HepG2 (cell line): ENCODE measurements at regions not wholly inside any gene's neighbourhood (a gene's known extent, or its start where the extent isn't known, plus 50 kb on each side); places are given as distances from the start of the nearest gene placed in this dataset.

Source experiments
- ATAC-seq: fragments of 200-7000 bp; cut with Tn5 transposase; 3 replicates; pipeline ENCODE4 v1.9.1; 2020; ENCODE audit warnings: mild to moderate bottlenecking, moderate library complexity
- BruUV-seq: library from RNA; stranded (reverse); fragments of 400-500 nt; replicated peaks from 2 replicates; lab custom pipeline; 2021; lab: Mats Ljungman, UMichigan
- CTCF ChIA-PET: fragments of 300-600 bp; formaldehyde crosslinking; extraction: SDS; loops from one replicate; lab custom pipeline; 2021; ENCODE audit warnings: low total read pairs, inconsistent platforms, low intra/inter-chr PET ratio; lab: Yijun Ruan, JAX
- POLR2A ChIA-PET: fragments of 350-600 bp; sonication (Branson Sonifier 250); formaldehyde crosslinking; loops from one replicate; lab custom pipeline; 2020; ENCODE audit warnings: antibody characterized with exemption, inconsistent platforms; lab: Yijun Ruan, JAX
- DNase-seq: peaks from one replicate; pipeline ENCODE4 v3.0.0-alpha.2; 2015; ENCODE audit warnings: low spot score
- FAIRE-seq: peaks from 3 replicates; lab custom pipeline; 2011; peaks lifted over from hg19 to GRCh38; lab: Jason Lieb, UNC
- H2AFZ ChIP-seq: one replicate; pipeline ENCODE4 v1.6.1; 2011; ENCODE audit warnings: low read length, inconsistent platforms
- H3K27ac ChIP-seq: fragments of 300-600 bp; 3 replicates; pipeline ENCODE4 v1.8.0; 2011; ENCODE audit warnings: mixed run types, mild to moderate bottlenecking, mixed read lengths, low read length, inconsistent platforms; ENCODE audit not compliant: insufficient read depth; ENCODE audit errors: extremely low read length
- H3K27me3 ChIP-seq, 2 experiments: fragments of 200-600 bp in 1 of 2; 2 replicates in 1 of 2; 3 replicates in 1 of 2; pipeline versions ENCODE4 v1.6.0 to v1.8.0; 2011; ENCODE audit warnings: low read length in 2 of 2, mild to moderate bottlenecking in 2 of 2, moderate library complexity in 2 of 2, inconsistent platforms in 1 of 2; ENCODE audit not compliant: insufficient read depth in 2 of 2, control insufficient read depth in 1 of 2
- H3K36me3 ChIP-seq, 2 experiments: fragments of 200-600 bp in 1 of 2; replicated peaks in 1 of 2; 2 replicates in 1 of 2; 3 replicates in 1 of 2; pipeline versions ENCODE4 v1.5.1 to v1.8.0; 2011; ENCODE audit warnings: low read length in 2 of 2, inconsistent platforms in 1 of 2; ENCODE audit not compliant: insufficient read depth in 2 of 2, control insufficient read depth in 1 of 2
- H3K4me1 ChIP-seq: 2 replicates; pipeline ENCODE4 v1.5.1; 2012; ENCODE audit warnings: low read length, inconsistent platforms; ENCODE audit not compliant: insufficient read depth
- H3K4me2 ChIP-seq: 2 replicates; pipeline ENCODE4 v1.6.0; 2011; ENCODE audit warnings: low read depth, low read length, inconsistent platforms
- H3K4me3 ChIP-seq, 3 experiments: fragments of 200-600 bp in 1 of 3; sonication (generic), shearing (Covaris generic) in 1 of 3; replicated peaks in 1 of 3; 2 replicates each; pipeline ENCODE4 v1.5.1; 2011 to 2016; ENCODE audit warnings: low read length in 3 of 3, inconsistent platforms in 2 of 3, low read depth in 2 of 3, mild to moderate bottlenecking in 2 of 3, control low read depth in 1 of 3, mixed read lengths in 1 of 3; ENCODE audit not compliant: insufficient read depth in 1 of 3
- H3K79me2 ChIP-seq: one replicate; pipeline ENCODE4 v1.6.1; 2011; ENCODE audit warnings: low read length, inconsistent platforms; ENCODE audit not compliant: insufficient read depth
- H3K9ac ChIP-seq: 2 replicates; pipeline ENCODE4 v1.6.0; 2011; ENCODE audit warnings: mild to moderate bottlenecking, low read depth, low read length, inconsistent platforms; ENCODE audit not compliant: insufficient read depth
- H3K9me3 ChIP-seq: 2 replicates; pipeline ENCODE4 v1.5.1; 2012; ENCODE audit warnings: mild to moderate bottlenecking, low read length
- H4K20me1 ChIP-seq: 2 replicates; pipeline ENCODE4 v1.6.0; 2011; ENCODE audit warnings: inconsistent platforms, mild to moderate bottlenecking, low read length, moderate library complexity; ENCODE audit not compliant: insufficient read depth
- AGO2 ChIP-seq: fragments of 200-400 bp; formaldehyde crosslinking; optimal IDR thresholded peaks from 2 replicates; pipeline ENCODE3; 2017; ENCODE audit warnings: mild to moderate bottlenecking, low read depth, low read length, moderate library complexity
- CBX5 ChIP-seq: sonication (generic); formaldehyde crosslinking; IDR thresholded peaks from 2 replicates; pipeline ENCODE4 v1.4.0; 2020; ENCODE audit warnings: missing genetic modification reagents, borderline replicate concordance
- HNRNPK ChIP-seq: fragments of 200-400 bp; formaldehyde crosslinking; IDR thresholded peaks from 2 replicates; pipeline ENCODE4 v1.6.1; 2018; ENCODE audit warnings: low read length, low read depth, moderate library complexity, mild to moderate bottlenecking; ENCODE audit not compliant: poor library complexity, severe bottlenecking
- LCORL ChIP-seq, 2 experiments: fragments of 450-650 bp in 1 of 2; sonication (generic) in 1 of 2; formaldehyde crosslinking in 1 of 2; IDR thresholded peaks; 2 replicates each; pipeline versions ENCODE4 v1.5.0 to v1.6.1; 2017 to 2020; ENCODE audit warnings: antibody characterized with exemption in 1 of 2, missing genetic modification reagents in 1 of 2
- MAFF ChIP-seq: IDR thresholded peaks from 2 replicates; pipeline ENCODE4 v1.6.1; 2011; ENCODE audit warnings: low read depth, low read length, improper control_type of control experiment
- MAFK ChIP-seq, 2 experiments: IDR thresholded peaks in 1 of 2; conservative IDR thresholded peaks in 1 of 2; 2 replicates each; pipeline ENCODE4 v1.6.1; 2011; ENCODE audit warnings: improper control_type of control experiment in 2 of 2, low read length in 2 of 2
- MXI1 ChIP-seq: IDR thresholded peaks from 3 replicates; pipeline ENCODE4 v1.6.1; 2012; ENCODE audit warnings: low read depth, low read length, inconsistent platforms, borderline replicate concordance
- NFE2L1 ChIP-seq: sonication (generic); formaldehyde crosslinking; IDR thresholded peaks from 2 replicates; pipeline ENCODE4 v1.4.0; 2020; ENCODE audit warnings: missing genetic modification reagents, mild to moderate bottlenecking, borderline replicate concordance
- SNRNP70 ChIP-seq: fragments of 200-400 bp; formaldehyde crosslinking; IDR thresholded peaks from 2 replicates; pipeline ENCODE4 v1.6.1; 2017; ENCODE audit warnings: mild to moderate bottlenecking, low read depth, low read length, moderate library complexity
- TOE1 ChIP-seq: sonication (generic); formaldehyde crosslinking; IDR thresholded peaks from 2 replicates; pipeline ENCODE4 v1.4.0; 2020; ENCODE audit warnings: mild to moderate bottlenecking, missing genetic modification reagents
- ZBTB3 ChIP-seq: sonication (generic); formaldehyde crosslinking; IDR thresholded peaks from 2 replicates; pipeline ENCODE4 v1.4.0; 2020; ENCODE audit warnings: low read depth, mild to moderate bottlenecking, moderate library complexity, missing genetic modification reagents, borderline replicate concordance
- ZBTB8A ChIP-seq: sonication (generic); formaldehyde crosslinking; IDR thresholded peaks from 2 replicates; pipeline ENCODE4 v1.4.0; 2020; ENCODE audit warnings: mild to moderate bottlenecking, low read depth, missing genetic modification reagents, borderline replicate concordance
- ZNF263 ChIP-seq: sonication (generic); formaldehyde crosslinking; IDR thresholded peaks from 2 replicates; pipeline ENCODE4 v1.4.0; 2020; ENCODE audit warnings: missing genetic modification reagents
- ZNF280B ChIP-seq: sonication (generic); formaldehyde crosslinking; IDR thresholded peaks from 2 replicates; pipeline ENCODE4 v1.5.0; 2020; ENCODE audit warnings: missing genetic modification reagents, mild to moderate bottlenecking, borderline replicate concordance
- ZNF557 ChIP-seq: sonication (generic); formaldehyde crosslinking; IDR thresholded peaks from 2 replicates; pipeline ENCODE4 v1.4.0; 2020; ENCODE audit warnings: missing genetic modification reagents
- ZNF569 ChIP-seq: sonication (generic); formaldehyde crosslinking; IDR thresholded peaks from 2 replicates; pipeline ENCODE4 v1.5.0; 2020; ENCODE audit warnings: mild to moderate bottlenecking, missing genetic modification reagents, moderate library complexity, borderline replicate concordance
- ZNF766 ChIP-seq: sonication (generic); formaldehyde crosslinking; IDR thresholded peaks from 2 replicates; pipeline ENCODE4 v1.5.0; 2020; ENCODE audit warnings: missing genetic modification reagents, borderline replicate concordance
- WGBS: methylation state at CpG from one replicate; pipeline ENCODE4 v1.1.6; 2017; ENCODE audit warnings: low lambda C conversion rate; 5-methylcytosine and 5-hydroxymethylcytosine counted together
- in situ Hi-C: cut with HindIII; loops from 2 replicates; pipeline ENCODE4 v1.10.0; 2017; ENCODE audit warnings: low pct_unique_long_range_greater_than_20kb; ENCODE audit not compliant: extremely low pct_ligation_motif_present
- intact Hi-C: fragments of 100-400 bp; cut with micrococcal nuclease; formaldehyde crosslinking; loops from one replicate; pipeline ENCODE4 v1.10.0; 2022; ENCODE audit not compliant: unreplicated experiment
- TF ChIP-seq, protein P1 (sequence below): sonication (generic); formaldehyde crosslinking; IDR thresholded peaks from 2 replicates; pipeline ENCODE4 v1.8.0; 2022; ENCODE audit warnings: missing genetic modification reagents, mild to moderate bottlenecking, borderline replicate concordance

DNA sequence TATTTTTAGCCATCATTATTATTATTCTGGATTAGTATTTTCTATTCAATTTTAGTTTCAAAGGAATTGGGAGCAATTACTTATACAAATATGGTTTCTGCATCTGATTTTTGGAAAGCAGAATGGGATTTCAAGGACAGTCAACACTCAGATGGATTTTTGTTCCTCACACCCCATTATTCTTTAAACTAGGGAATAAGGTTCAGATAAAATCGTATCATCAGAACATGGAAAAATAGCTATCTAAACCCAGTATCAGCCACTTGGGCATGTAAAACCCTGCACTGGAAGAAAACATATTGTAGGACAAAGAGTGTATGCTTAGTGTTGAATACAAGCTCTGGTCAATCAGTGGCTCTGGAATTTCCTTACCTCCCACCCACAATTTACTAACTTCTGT is 452.5 kb downstream of the ZNF516 start:
- H3K36me3 ChIP-seq = no peaks in the 10 kb centered on the region
- no peak for TF ChIP-seq AGO2
- TF ChIP-seq CBX5 = no peak
- TF ChIP-seq ZBTB8A (CRISPR knock-in tag) = no peak
- no peaks in the 10 kb centered on the region for H4K20me1 ChIP-seq
- no TSS peak for BruUV-seq
- no peaks in the 10 kb centered on the region for H3K9me3 ChIP-seq
- POLR2A ChIA-PET = no interaction called here
- intact Hi-C loops (no loop called here), in situ Hi-C loops (no loop called here)
- no peak overlapping the region for H3K4me2 ChIP-seq
- no peak for FAIRE-seq
- H3K79me2 ChIP-seq = no peaks in the 10 kb centered on the region
- no peak overlapping the region for H3K27ac ChIP-seq
- CTCF ChIA-PET = no interaction called here
- no peak for ATAC-seq
- no peak for DNase-seq
- H3K4me3 ChIP-seq = no peak overlapping the region
- no peak overlapping the region for H3K9ac ChIP-seq
- 0% methylated on average over 1 of the region's 1 CpG for WGBS
- H3K27me3 ChIP-seq = no peaks in the 10 kb centered on the region
- no peak overlapping the region for H2AFZ ChIP-seq
- no peaks in the 10 kb centered on the region for H3K4me1 ChIP-seq

GRCh38 chr18:76018210-76018609 is 476.8 kb downstream of the ZNF516 start:
- ChIA-PET POLR2A (no interaction called here), CTCF (no interaction called here)
- Histone ChIP-seq H3K27ac (no peak overlapping the region), H4K20me1 (no peaks in the 10 kb centered on the region), H3K4me1 (no peaks in the 10 kb centered on the region), H3K4me3 (no peak overlapping the region), H3K9me3 (no peaks in the 10 kb centered on the region), H3K79me2 (no peaks in the 10 kb centered on the region), H3K36me3 (no peaks in the 10 kb centered on the region), H3K9ac (no peak overlapping the region), H2AFZ (no peak overlapping the region), H3K27me3 (0 out of 5 replicates have a peak, but pooled peaks cover 0 to 4% of the 10 kb centered on the region in 2 experiments), H3K4me2 (no peak overlapping the region)
- no peak for FAIRE-seq
- intact Hi-C loops (no loop called here), in situ Hi-C loops (no loop called here)
- DNase-seq = no peak
- ATAC-seq = no peak
- no TSS peak for BruUV-seq
- WGBS = 4% methylated on average over 3 of the region's 3 CpGs
- TF ChIP-seq, protein P1, sequence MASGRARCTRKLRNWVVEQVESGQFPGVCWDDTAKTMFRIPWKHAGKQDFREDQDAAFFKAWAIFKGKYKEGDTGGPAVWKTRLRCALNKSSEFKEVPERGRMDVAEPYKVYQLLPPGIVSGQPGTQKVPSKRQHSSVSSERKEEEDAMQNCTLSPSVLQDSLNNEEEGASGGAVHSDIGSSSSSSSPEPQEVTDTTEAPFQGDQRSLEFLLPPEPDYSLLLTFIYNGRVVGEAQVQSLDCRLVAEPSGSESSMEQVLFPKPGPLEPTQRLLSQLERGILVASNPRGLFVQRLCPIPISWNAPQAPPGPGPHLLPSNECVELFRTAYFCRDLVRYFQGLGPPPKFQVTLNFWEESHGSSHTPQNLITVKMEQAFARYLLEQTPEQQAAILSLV (CRISPR knock-in tag) = no peak
- TF ChIP-seq ZBTB3 (CRISPR knock-in tag) (no peak), ZNF569 (CRISPR knock-in tag) (no peak), SNRNP70 (no peak), ZNF766 (no peak), ZNF557 (CRISPR knock-in tag) (no peak), MXI1 (no peak), TOE1 (CRISPR knock-in tag) (no peak), ZNF263 (CRISPR knock-in tag) (no peak), HNRNPK (no peak), MAFF (peak; percentile 93), NFE2L1 (CRISPR knock-in tag) (no peak), LCORL (IDR thresholded peaks at IDR 0.05) (no peak), LCORL (CRISPR knock-in tag; IDR thresholded peaks at IDR 0.05) (no peak), MAFK (conservative IDR thresholded peaks at IDR 0.05 in 1 of 2, IDR thresholded peaks at IDR 0.05 in 1 of 2; ENCODE audit: low read length in 2 of 2) (peak; percentile 91 to 96), ZNF280B (CRISPR knock-in tag) (no peak)
